ENCODE measurements at regions not wholly inside any gene's neighbourhood (a gene's known extent, or its start where the extent isn't known, plus 50 kb on each side); places are given as distances from the start of the nearest gene placed in this dataset.

- TF ChIP-seq CTCF (conservative IDR thresholded peaks at IDR 0.05; ENCODE audit: low read depth, low read length) = no peak
- TF ChIP-seq EZH2phosphoT487 (IDR thresholded peaks at IDR 0.05; ENCODE audit: borderline replicate concordance, low read length) = no peak
These were observed 97.4 kb upstream of the KLF13 start for GRCh38 chr15:31228980-31229826.
